GM23338 (cell line): ENCODE measurements at regions not wholly inside any gene's neighbourhood (a gene's known extent, or its start where the extent isn't known, plus 50 kb on each side); places are given as distances from the start of the nearest gene placed in this dataset.

Experiments used
- ATAC-seq: fragments of 200-7000 bp; cut with Tn5 transposase; 3 replicates; pipeline ENCODE4 v1.9.1; 2020
- DNase-seq: peaks from one replicate; pipeline ENCODE4 v3.0.0-alpha.2; 2015; ENCODE audit warnings: low spot score
- H2AFZ ChIP-seq: fragments of 200-600 bp; sonication (generic); 2 replicates; pipeline ENCODE4 v1.8.0; 2016; ENCODE audit warnings: antibody characterized with exemption, mild to moderate bottlenecking, moderate library complexity
- H3F3A ChIP-seq: fragments of 200-600 bp; sonication (generic); replicated peaks from 2 replicates; pipeline ENCODE4 v1.8.0; 2017; ENCODE audit warnings: antibody characterized with exemption, mixed run types, low read depth
- H3K27ac ChIP-seq: fragments of 200-600 bp; sonication (generic); 2 replicates; pipeline ENCODE4 v1.6.1; 2016; ENCODE audit warnings: low read depth
- H3K27me3 ChIP-seq: fragments of 200-600 bp; sonication (generic); 2 replicates; pipeline ENCODE4 v1.8.0; 2016; ENCODE audit warnings: mild to moderate bottlenecking, mixed run types, moderate library complexity; ENCODE audit not compliant: insufficient read depth
- H3K36me3 ChIP-seq: fragments of 200-600 bp; sonication (generic); 2 replicates; pipeline ENCODE4 v1.8.0; 2016; ENCODE audit warnings: mild to moderate bottlenecking; ENCODE audit not compliant: insufficient read depth
- H3K4me1 ChIP-seq: fragments of 200-600 bp; sonication (generic); 2 replicates; pipeline ENCODE4 v1.8.0; 2016; ENCODE audit warnings: mild to moderate bottlenecking, moderate library complexity; ENCODE audit not compliant: insufficient read depth
- H3K4me2 ChIP-seq: fragments of 200-600 bp; sonication (generic); 2 replicates; pipeline ENCODE4 v1.7.1; 2017; ENCODE audit warnings: mixed run types
- H3K4me3 ChIP-seq: fragments of 200-600 bp; sonication (generic); 2 replicates; pipeline ENCODE4 v1.6.1; 2016; ENCODE audit warnings: mixed run types
- H3K79me2 ChIP-seq: fragments of 200-600 bp; sonication (generic); replicated peaks from 2 replicates; pipeline ENCODE4 v1.8.0; 2017; ENCODE audit warnings: mild to moderate bottlenecking; ENCODE audit not compliant: insufficient read depth
- H3K9me2 ChIP-seq: fragments of 200-600 bp; sonication (generic); 2 replicates; pipeline ENCODE4 v1.8.0; 2017; ENCODE audit not compliant: insufficient read depth
- H4K20me1 ChIP-seq: fragments of 200-600 bp; sonication (generic); replicated peaks from 2 replicates; pipeline ENCODE4 v1.8.0; 2017; ENCODE audit warnings: mild to moderate bottlenecking; ENCODE audit not compliant: insufficient read depth
- H3K27ac Mint-ChIP-seq: 2 replicates; pipeline ENCODE4 v1.8.0; 2020; ENCODE audit warnings: inconsistent platforms, mild to moderate bottlenecking, moderate library complexity, mixed read lengths
- H3K27me3 Mint-ChIP-seq: 3 replicates; pipeline ENCODE4 v1.8.0; 2022; ENCODE audit warnings: low read depth, mild to moderate bottlenecking, moderate library complexity, mixed read lengths, inconsistent platforms; ENCODE audit not compliant: insufficient read depth, poor library complexity
- H3K36me3 Mint-ChIP-seq: 3 replicates; pipeline ENCODE4 v1.8.0; 2021; ENCODE audit warnings: low read depth, mild to moderate bottlenecking, inconsistent platforms, moderate library complexity, mixed read lengths
- H3K4me1 Mint-ChIP-seq: 3 replicates; pipeline ENCODE4 v1.8.0; 2020; ENCODE audit warnings: mild to moderate bottlenecking, inconsistent platforms, mixed read lengths
- H3K4me3 Mint-ChIP-seq: 3 replicates; pipeline ENCODE4 v1.8.0; 2021; ENCODE audit warnings: moderate library complexity, mild to moderate bottlenecking, inconsistent platforms, mixed read lengths
- H3K9me3 Mint-ChIP-seq: 3 replicates; pipeline ENCODE4 v1.8.0; 2020; ENCODE audit warnings: moderate library complexity, mild to moderate bottlenecking, inconsistent platforms, mixed read lengths
- CREB1 ChIP-seq: fragments of 250-450 bp; sonication (Bioruptor Pico); IDR thresholded peaks from 2 replicates; pipeline ENCODE4 v1.5.0; 2020; ENCODE audit warnings: low read depth, mild to moderate bottlenecking, moderate library complexity
- CTCF ChIP-seq, 2 experiments: fragments of 200-600 bp in 1 of 2; sonication (generic) in 1 of 2; conservative IDR thresholded peaks; 2 replicates each; pipeline versions ENCODE4 v1.5.1 to v1.6.1; 2016 to 2017; ENCODE audit warnings: antibody characterized with exemption in 2 of 2, low read depth in 2 of 2, mild to moderate bottlenecking in 2 of 2, moderate library complexity in 1 of 2
- ETS1 ChIP-seq: IDR thresholded peaks from 2 replicates; pipeline ENCODE4 v1.6.1; 2016; ENCODE audit warnings: antibody characterized with exemption
- EZH2 ChIP-seq: fragments of 200-600 bp; sonication (generic); IDR thresholded peaks from one replicate; pipeline ENCODE4 v1.8.0; 2017; ENCODE audit warnings: antibody characterized with exemption, mild to moderate bottlenecking, low read depth; ENCODE audit not compliant: unreplicated experiment
- EZH2phosphoT487 ChIP-seq: fragments of 200-600 bp; sonication (generic); IDR thresholded peaks from one replicate; pipeline ENCODE4 v1.8.1; 2018; ENCODE audit warnings: antibody characterized with exemption; ENCODE audit not compliant: unreplicated experiment
- JUNB ChIP-seq: IDR thresholded peaks from one replicate; pipeline ENCODE4 v1.6.1; 2016; ENCODE audit warnings: antibody characterized with exemption; ENCODE audit not compliant: unreplicated experiment
- NANOG ChIP-seq: IDR thresholded peaks from 2 replicates; pipeline ENCODE4 v1.6.1; 2016; ENCODE audit warnings: antibody characterized with exemption, borderline replicate concordance
- POLR2AphosphoS5 ChIP-seq: IDR thresholded peaks from 2 replicates; pipeline ENCODE4 v1.6.1; 2016; ENCODE audit warnings: antibody characterized with exemption, low read depth
- REST ChIP-seq: IDR thresholded peaks from one replicate; pipeline ENCODE4 v1.6.1; 2018; ENCODE audit warnings: antibody characterized with exemption; ENCODE audit not compliant: unreplicated experiment
- STAT1 ChIP-seq: IDR thresholded peaks from one replicate; pipeline ENCODE4 v1.6.1; 2016; ENCODE audit warnings: antibody characterized with exemption; ENCODE audit not compliant: unreplicated experiment
- ZNF114 ChIP-seq: fragments of 250-450 bp; sonication (Bioruptor Pico); IDR thresholded peaks from 2 replicates; pipeline ENCODE4 v1.5.0; 2020; ENCODE audit warnings: mild to moderate bottlenecking, moderate library complexity
- ZNF331 ChIP-seq: fragments of 250-450 bp; sonication (Bioruptor Pico); IDR thresholded peaks from 2 replicates; pipeline ENCODE4 v1.5.0; 2020; ENCODE audit warnings: low read depth, mild to moderate bottlenecking, moderate library complexity
- ZNF462 ChIP-seq: fragments of 250-450 bp; sonication (Bioruptor Pico); IDR thresholded peaks from 2 replicates; pipeline ENCODE4 v1.5.0; 2020; ENCODE audit warnings: mild to moderate bottlenecking, moderate library complexity

GRCh38 chr11:11217929-11218628 lies 135.0 kb downstream of the CSNK2A3 start:
- H2AFZ ChIP-seq, result no peak overlapping the region
- no peaks in the 10 kb centered on the region for H4K20me1 ChIP-seq
- H3K4me1 Mint-ChIP-seq, result peaks cover 6% of the 10 kb centered on the region
- H3K9me2 ChIP-seq, result 0 out of 2 replicates have a peak, but pooled peaks cover 6% of the 10 kb centered on the region
- H3K4me3 ChIP-seq, result no peak overlapping the region
- no peaks in the 10 kb centered on the region for H3K79me2 ChIP-seq
- H3K4me2 ChIP-seq, result no peak overlapping the region
- DNase-seq (no peak), ATAC-seq (no peak)
- H3K4me1 ChIP-seq, result 0 out of 2 replicates have a peak, but pooled peaks cover 3% of the 10 kb centered on the region
- TF ChIP-seq NANOG, result no peak
- no peak for TF ChIP-seq ZNF331 (CRISPR knock-in tag)
- no peak for TF ChIP-seq ETS1
- TF ChIP-seq CTCF (conservative IDR thresholded peaks at IDR 0.05; ENCODE audit: low read depth in 2 of 2), result no peak
- TF ChIP-seq EZH2phosphoT487, result no peak
- TF ChIP-seq EZH2, result no peak
- no peak for TF ChIP-seq CREB1 (CRISPR knock-in tag)
- no peak for TF ChIP-seq POLR2AphosphoS5
- TF ChIP-seq REST, result no peak
- no peak for TF ChIP-seq ZNF462 (CRISPR knock-in tag)
- no peak for TF ChIP-seq STAT1
- TF ChIP-seq JUNB, result no peak
- TF ChIP-seq ZNF114 (CRISPR knock-in tag), result no peak
- H3K27ac ChIP-seq, result no peak overlapping the region
- H3K27ac Mint-ChIP-seq, result no peak overlapping the region
- H3K4me3 Mint-ChIP-seq, result no peak overlapping the region
- H3K36me3 ChIP-seq, result no peaks in the 10 kb centered on the region
- no peaks in the 10 kb centered on the region for H3K27me3 ChIP-seq
- H3K9me3 Mint-ChIP-seq, result no peaks in the 10 kb centered on the region
- H3K36me3 Mint-ChIP-seq, result no peaks in the 10 kb centered on the region; the same call in 2 of the 3 replicates
- H3K27me3 Mint-ChIP-seq, result no peaks in the 10 kb centered on the region
- H3F3A ChIP-seq, result no peaks in the 10 kb centered on the region
